H9 (cell line): ENCODE measurements at regions not wholly inside any gene's neighbourhood (a gene's known extent, or its start where the extent isn't known, plus 50 kb on each side); places are given as distances from the start of the nearest gene placed in this dataset.
"Not testable (repeated sequence)": the region's sequence is repeated elsewhere in the genome, so short reads cannot be mapped to it uniquely, and the experiment has no call there.

Experiments used
- DNase-seq: peaks from one replicate; pipeline ENCODE4 v3.0.0-alpha.2; 2017
- H2AFZ ChIP-seq: one replicate; pipeline ENCODE4 v1.6.1; 2013; ENCODE audit warnings: mild to moderate bottlenecking, low read length, control low read depth, moderate library complexity
- H2AK5ac ChIP-seq: 2 replicates; pipeline ENCODE4 v1.6.1; 2013; ENCODE audit warnings: low read length, control low read depth, mixed read lengths; ENCODE audit not compliant: insufficient read length
- H2BK120ac ChIP-seq: one replicate; pipeline ENCODE4 v1.6.1; 2013; ENCODE audit warnings: low read depth, mild to moderate bottlenecking, low read length, control low read depth, inconsistent platforms; ENCODE audit not compliant: poor library complexity, severe bottlenecking
- H2BK12ac ChIP-seq: 2 replicates; pipeline ENCODE4 v1.6.1; 2013; ENCODE audit warnings: low read length, control low read depth, mixed read lengths, low read depth; ENCODE audit not compliant: insufficient read length
- H2BK15ac ChIP-seq: 2 replicates; pipeline ENCODE4 v1.6.1; 2013; ENCODE audit warnings: low read depth, low read length, control low read depth
- H2BK20ac ChIP-seq: one replicate; pipeline ENCODE4 v1.6.1; 2013; ENCODE audit warnings: low read depth, mild to moderate bottlenecking, low read length, control low read depth, inconsistent platforms; ENCODE audit not compliant: poor library complexity, severe bottlenecking
- H2BK5ac ChIP-seq: 2 replicates; pipeline ENCODE4 v1.6.1; 2013; ENCODE audit warnings: low read length, control low read depth, mixed read lengths; ENCODE audit not compliant: insufficient read length
- H3K14ac ChIP-seq: 2 replicates; pipeline ENCODE4 v1.6.1; 2013; ENCODE audit warnings: low read length, control low read depth; ENCODE audit not compliant: insufficient read depth
- H3K18ac ChIP-seq: 2 replicates; pipeline ENCODE4 v1.6.1; 2013; ENCODE audit warnings: low read depth, mild to moderate bottlenecking, mixed read lengths, low read length, control low read depth; ENCODE audit not compliant: insufficient read length
- H3K23ac ChIP-seq: 2 replicates; pipeline ENCODE4 v1.6.1; 2013; ENCODE audit warnings: low read length, control low read depth, mixed read lengths, low read depth; ENCODE audit not compliant: insufficient read length
- H3K23me2 ChIP-seq: 2 replicates; pipeline ENCODE4 v1.6.1; 2013; ENCODE audit warnings: low read depth, mild to moderate bottlenecking, mixed read lengths, low read length, control low read depth; ENCODE audit not compliant: insufficient read length, poor library complexity, severe bottlenecking
- H3K27ac ChIP-seq: 2 replicates; pipeline ENCODE4 v1.5.1; 2013; ENCODE audit warnings: low read length, control low read depth, mixed read lengths, low read depth; ENCODE audit not compliant: insufficient read length
- H3K27me3 ChIP-seq: 2 replicates; pipeline ENCODE4 v1.6.1; 2013; ENCODE audit warnings: low read length, control low read depth, inconsistent platforms; ENCODE audit not compliant: insufficient read depth
- H3K4ac ChIP-seq: 2 replicates; pipeline ENCODE4 v1.6.1; 2013; ENCODE audit warnings: low read depth, mild to moderate bottlenecking, control low read depth, inconsistent platforms, low read length, moderate library complexity
- H3K4me1 ChIP-seq: 2 replicates; pipeline ENCODE4 v1.6.1; 2013; ENCODE audit warnings: low read length, control low read depth, inconsistent platforms; ENCODE audit not compliant: insufficient read depth
- H3K4me2 ChIP-seq: 2 replicates; pipeline ENCODE4 v1.6.1; 2013; ENCODE audit warnings: low read length, control low read depth, mixed read lengths; ENCODE audit not compliant: insufficient read length, insufficient read depth
- H3K56ac ChIP-seq: 2 replicates; pipeline ENCODE4 v1.6.1; 2013; ENCODE audit warnings: low read depth, mild to moderate bottlenecking, mixed read lengths, low read length, control low read depth; ENCODE audit not compliant: insufficient read length
- H3K79me1 ChIP-seq: 2 replicates; pipeline ENCODE4 v1.6.1; 2013; ENCODE audit warnings: low read depth, mild to moderate bottlenecking, moderate library complexity, low read length, control low read depth, inconsistent platforms; ENCODE audit not compliant: insufficient read depth, poor library complexity, severe bottlenecking
- H3K79me2 ChIP-seq: 2 replicates; pipeline ENCODE4 v1.6.1; 2013; ENCODE audit warnings: low read length, control low read depth, inconsistent platforms; ENCODE audit not compliant: insufficient read depth
- H3K9ac ChIP-seq: 2 replicates; pipeline ENCODE4 v1.6.1; 2013; ENCODE audit warnings: low read length, control low read depth, mixed read lengths; ENCODE audit not compliant: insufficient read length; ENCODE audit errors: extremely low read depth
- H3K9me3 ChIP-seq: one replicate; pipeline ENCODE4 v1.6.1; 2013; ENCODE audit warnings: low read depth, low read length, inconsistent platforms; ENCODE audit not compliant: control insufficient read depth
- H3T11ph ChIP-seq: one replicate; pipeline ENCODE4 v1.6.1; 2013; ENCODE audit warnings: mild to moderate bottlenecking, low read length, control low read depth, inconsistent platforms
- H4K20me1 ChIP-seq: one replicate; pipeline ENCODE4 v1.6.1; 2013; ENCODE audit not compliant: control insufficient read depth, insufficient read length, insufficient read depth
- H4K5ac ChIP-seq: 2 replicates; pipeline ENCODE4 v1.6.1; 2013; ENCODE audit warnings: low read depth, mild to moderate bottlenecking, mixed read lengths, low read length, control low read depth; ENCODE audit not compliant: insufficient read length
- H4K8ac ChIP-seq: replicated peaks from 2 replicates; pipeline ENCODE4 v1.6.1; 2013; ENCODE audit warnings: low read length, control low read depth, mixed read lengths, low read depth; ENCODE audit not compliant: insufficient read length
- H4K91ac ChIP-seq: 2 replicates; pipeline ENCODE4 v1.6.1; 2013; ENCODE audit warnings: low read depth, mild to moderate bottlenecking, moderate library complexity, mixed read lengths, low read length, control low read depth; ENCODE audit not compliant: insufficient read length
- H3K27ac Mint-ChIP-seq, 3 experiments: 2 replicates in 2 of 3; 3 replicates in 1 of 3; pipeline ENCODE4 v1.8.0; 2020 to 2021; ENCODE audit warnings: mixed read lengths in 3 of 3, mild to moderate bottlenecking in 1 of 3, moderate library complexity in 1 of 3
- H3K27me3 Mint-ChIP-seq: 2 replicates; pipeline ENCODE4 v1.8.0; 2021; ENCODE audit warnings: low read depth, mild to moderate bottlenecking, moderate library complexity, mixed read lengths
- H3K36me3 Mint-ChIP-seq, 3 experiments: 2 replicates in 2 of 3; 3 replicates in 1 of 3; pipeline ENCODE4 v1.8.0; 2020 to 2021; ENCODE audit warnings: low read depth in 3 of 3, mixed read lengths in 3 of 3; ENCODE audit not compliant: insufficient read depth in 1 of 3
- H3K4me1 Mint-ChIP-seq, 2 experiments: 2 replicates each; pipeline ENCODE4 v1.8.0; 2020; ENCODE audit warnings: mixed read lengths in 2 of 2
- H3K4me3 Mint-ChIP-seq, 2 experiments: 2 replicates in 1 of 2; 3 replicates in 1 of 2; pipeline ENCODE4 v1.8.0; 2020 to 2021; ENCODE audit warnings: mild to moderate bottlenecking in 2 of 2, mixed read lengths in 2 of 2, moderate library complexity in 1 of 2
- H3K9me3 Mint-ChIP-seq, 2 experiments: 2 replicates in 1 of 2; 3 replicates in 1 of 2; pipeline ENCODE4 v1.8.0; 2020; ENCODE audit warnings: mild to moderate bottlenecking in 2 of 2, mixed read lengths in 2 of 2, moderate library complexity in 1 of 2
- CTCF ChIP-seq: fragments of 200-600 bp; sonication (generic); conservative IDR thresholded peaks from 3 replicates; pipeline ENCODE4 v1.8.0; 2021; ENCODE audit warnings: antibody characterized with exemption, mild to moderate bottlenecking
- WGBS: extraction: QIAGEN DNeasy Blood & Tissue Kit; methylation state at CpG from one replicate; pipeline ENCODE4 v1.1.7; 2013; ENCODE audit warnings: missing lambda C conversion rate, low lambda C conversion rate, mixed read lengths; ENCODE audit not compliant: insufficient read length; ENCODE audit errors: extremely low coverage; 5-methylcytosine and 5-hydroxymethylcytosine counted together

GRCh38 chr6:82525775-82526495, 162.3 kb downstream of the TPBG start:
- Mint-ChIP-seq H3K27ac (no peak overlapping the region), H3K27me3 (no peaks in the 10 kb centered on the region), H3K4me1 (peaks cover 3 to 5% of the 10 kb centered on the region in 2 experiments; a peak in 2 of 4 replicates), H3K4me3 (no peak overlapping the region), H3K9me3 (peaks cover 0 to 4% of the 10 kb centered on the region in 2 experiments; a peak in 1 of 5 replicates), H3K36me3 (0 out of 7 replicates have a peak, but pooled peaks cover 0 to 1% (median 0%) of the 10 kb centered on the region in 3 experiments)
- Histone ChIP-seq H2BK12ac (no peak overlapping the region), H3K4ac (no peak overlapping the region), H3K27ac (no peak overlapping the region), H3K18ac (no peak overlapping the region), H2AK5ac (no peak overlapping the region), H3K23ac (no peak overlapping the region), H3K79me1 (no peaks in the 10 kb centered on the region), H4K91ac (no peak overlapping the region), H3K27me3 (no peaks in the 10 kb centered on the region), H4K20me1 (no peaks in the 10 kb centered on the region), H2BK5ac (no peak overlapping the region), H3K23me2 (no peaks in the 10 kb centered on the region), H3K4me1 (no peaks in the 10 kb centered on the region), H3K56ac (no peak overlapping the region), H2BK20ac (no peak overlapping the region), H2BK15ac (no peak overlapping the region), H3K9ac (no peak overlapping the region), H3K14ac (no peak overlapping the region), H3K4me2 (no peak overlapping the region), H2AFZ (no peak overlapping the region), H3K79me2 (no peaks in the 10 kb centered on the region), H4K5ac (no peak overlapping the region), H3K9me3 (no peaks in the 10 kb centered on the region), H3T11ph (no peak overlapping the region), H2BK120ac (no peak overlapping the region), H4K8ac (no peak overlapping the region)
- no CpG with 5 or more reads among the region's 4 CpGs for WGBS
- DNase-seq: no peak
- no peak for TF ChIP-seq CTCF

GRCh38 chr6:82529960-82530460, 166.4 kb downstream of the TPBG start:
- not testable (repeated sequence) for H4K5ac ChIP-seq, H2BK120ac ChIP-seq, H4K8ac ChIP-seq, H4K20me1 ChIP-seq, H2BK20ac ChIP-seq, H3K56ac ChIP-seq, H3K36me3 Mint-ChIP-seq, H3K18ac ChIP-seq, H2BK15ac ChIP-seq, H2AK5ac ChIP-seq, H2AFZ ChIP-seq, H2BK12ac ChIP-seq, H3T11ph ChIP-seq, H3K27me3 ChIP-seq, H3K23me2 ChIP-seq, H4K91ac ChIP-seq, H3K4me2 ChIP-seq, H3K9ac ChIP-seq, H3K23ac ChIP-seq, H3K4me3 Mint-ChIP-seq, H3K79me1 ChIP-seq, H3K27me3 Mint-ChIP-seq, H3K14ac ChIP-seq, H3K4me1 Mint-ChIP-seq, H3K27ac ChIP-seq, H3K9me3 Mint-ChIP-seq, H3K4me1 ChIP-seq, H3K9me3 ChIP-seq, DNase-seq, H2BK5ac ChIP-seq, H3K4ac ChIP-seq, H3K79me2 ChIP-seq, H3K27ac Mint-ChIP-seq
- WGBS: no CpG with 5 or more reads among the region's 2 CpGs
